ENCODE measurements at regions not wholly inside any gene's neighbourhood (a gene's known extent, or its start where the extent isn't known, plus 50 kb on each side); places are given as distances from the start of the nearest gene placed in this dataset.
"Not testable (repeated sequence)": the region's sequence is repeated elsewhere in the genome, so short reads cannot be mapped to it uniquely, and the experiment has no call there.

DNA sequence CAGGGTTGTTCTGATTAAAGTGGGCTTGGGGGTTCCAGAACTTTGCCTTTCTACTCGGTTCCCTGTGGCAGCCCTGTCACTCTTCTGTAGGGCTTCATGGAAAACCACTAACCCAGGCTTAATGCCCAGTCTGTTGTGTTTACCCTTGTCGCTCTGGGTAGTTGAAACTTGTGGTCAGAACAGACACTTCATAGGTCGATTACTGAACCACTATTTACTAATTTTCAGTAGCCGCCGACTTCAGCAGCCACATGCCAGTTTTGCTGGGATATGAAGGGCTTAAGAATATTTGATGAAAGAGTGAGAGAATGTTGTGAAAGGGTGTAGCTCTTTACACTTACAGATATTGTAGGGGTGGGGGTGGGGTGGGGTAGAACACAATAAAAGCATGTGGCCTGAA is 362.3 kb downstream of the RND3 start:
- H3K27ac ChIP-seq: no peak overlapping the region
- TF ChIP-seq ZFX (IDR thresholded peaks at IDR 0.05) (no peak), CTCF (conservative IDR thresholded peaks at IDR 0.05) (no peak)

DNA sequence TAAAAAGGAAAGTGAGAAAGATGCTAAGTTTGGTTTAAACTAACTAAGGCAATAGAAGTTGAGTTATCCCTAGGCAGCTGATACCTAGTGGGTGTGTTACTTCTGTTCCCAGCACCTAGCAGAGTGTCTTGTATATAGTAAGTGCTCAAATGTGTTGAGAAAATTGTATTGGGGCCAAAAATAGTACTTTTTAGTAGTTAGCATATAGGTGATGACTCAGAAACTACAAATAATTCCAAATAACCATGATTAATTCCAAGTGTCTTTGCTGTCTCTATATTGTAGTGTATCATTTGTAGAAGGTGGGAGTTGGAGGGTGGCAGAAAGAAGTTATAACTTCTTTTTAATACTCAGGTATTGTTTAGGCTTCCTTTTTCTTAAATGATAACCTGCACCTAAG is 362.7 kb downstream of the RND3 start:
- H3K27ac ChIP-seq: no peak overlapping the region

GRCh38 chr2:150122871-150123613 is 364.4 kb downstream of the RND3 start:
- H3K27ac ChIP-seq: no peak overlapping the region
- no peak for TF ChIP-seq CTCF (conservative IDR thresholded peaks at IDR 0.05)
- TF ChIP-seq ZFX (IDR thresholded peaks at IDR 0.05): no peak

More for the DNA sequence above, 362.7 kb downstream of the RND3 start:
- no peak for TF ChIP-seq ZFX (IDR thresholded peaks at IDR 0.05)

GRCh38 chr2:150122156-150122555 is 365.3 kb downstream of the RND3 start:
- no peak overlapping the region for H3K27ac ChIP-seq
- TF ChIP-seq CTCF (conservative IDR thresholded peaks at IDR 0.05): no peak
- TF ChIP-seq ZFX (IDR thresholded peaks at IDR 0.05): no peak

DNA sequence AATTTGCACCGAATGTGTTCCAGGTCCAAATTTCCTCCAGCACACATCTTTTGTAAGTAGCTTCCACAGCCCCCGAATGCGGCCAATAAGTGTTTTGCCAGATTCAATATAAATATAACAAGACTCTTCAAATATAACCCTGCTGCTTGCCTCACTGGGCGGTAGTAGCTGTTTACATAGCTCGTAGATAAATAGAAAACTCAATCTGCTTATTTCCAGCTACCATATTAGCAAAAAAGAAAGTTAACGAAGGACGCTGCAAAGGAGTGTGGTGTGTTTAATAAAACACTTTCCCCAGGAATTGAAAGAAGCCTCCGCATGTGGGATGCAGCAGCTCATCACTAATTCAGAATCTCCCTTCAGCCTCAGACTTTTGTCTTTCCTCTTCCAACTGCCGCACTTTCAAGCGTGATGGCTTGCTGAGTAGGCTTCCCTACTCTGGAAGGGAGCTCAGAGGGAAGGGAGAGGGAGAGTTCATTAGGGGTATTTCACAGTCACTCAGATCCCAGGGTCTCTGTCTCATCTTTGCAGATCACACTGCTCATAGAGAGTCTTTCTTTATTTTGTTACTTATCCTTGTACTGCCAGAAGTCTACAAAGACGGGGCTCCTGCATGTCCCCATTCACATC is 367.0 kb downstream of the RND3 start:
- no peak for TF ChIP-seq CTCF (conservative IDR thresholded peaks at IDR 0.05)
- no peak for TF ChIP-seq ZFX (IDR thresholded peaks at IDR 0.05)
- no peak overlapping the region for H3K27ac ChIP-seq

DNA sequence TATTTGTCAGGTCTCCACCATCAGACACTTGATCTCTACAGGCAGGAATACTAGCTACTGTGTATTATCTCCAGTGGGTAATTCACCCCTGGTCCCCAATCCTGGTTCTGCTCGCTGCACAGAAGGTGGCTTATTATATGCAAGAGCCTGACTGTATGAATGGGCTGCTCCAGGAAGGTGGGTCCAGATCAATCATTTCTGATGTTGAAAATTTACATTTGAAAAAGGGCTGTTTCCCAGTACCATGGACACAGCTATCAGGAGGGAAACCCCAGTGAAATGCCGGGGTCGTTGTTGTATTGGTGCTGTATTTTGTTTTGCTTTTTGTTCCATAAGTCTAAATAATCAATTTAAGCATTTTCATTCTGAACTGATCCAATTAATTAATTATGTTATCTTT is 367.6 kb downstream of the RND3 start:
- TF ChIP-seq ZFX (IDR thresholded peaks at IDR 0.05) (no peak), CTCF (conservative IDR thresholded peaks at IDR 0.05) (no peak)
- H3K27ac ChIP-seq: no peak overlapping the region

DNA sequence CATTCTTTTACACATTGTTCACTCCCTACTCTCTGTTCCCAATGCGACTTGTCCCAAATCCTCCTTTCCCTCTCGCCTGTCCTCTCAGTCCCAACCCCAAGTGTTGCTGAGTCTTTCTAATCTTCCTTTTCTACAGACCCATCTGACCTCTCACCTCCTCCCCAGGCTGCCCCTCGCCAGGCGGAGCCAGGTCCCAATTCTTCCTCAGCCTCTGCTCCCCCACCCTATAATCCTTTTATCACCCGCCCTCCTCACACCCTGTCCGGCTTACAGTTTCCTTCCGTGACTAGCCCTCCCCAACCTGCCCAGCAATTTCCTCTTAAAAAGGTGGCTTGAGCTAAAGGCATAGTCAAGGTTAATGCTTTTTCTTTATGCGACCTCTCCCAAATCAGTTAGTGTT is 373.4 kb downstream of the RND3 start:
- H3K27ac ChIP-seq: not testable (repeated sequence)

- H3K27ac ChIP-seq: no peak overlapping the region
- TF ChIP-seq ZFX (IDR thresholded peaks at IDR 0.05): no peak
- no peak for TF ChIP-seq CTCF (conservative IDR thresholded peaks at IDR 0.05)
These were observed 376.9 kb downstream of the RND3 start for GRCh38 chr2:150110548-150110947.

Measured in C4-2B (cell line).